NCI-H2227 treated with DMSO at 0.1 percent for 48 hours (cell line): ENCODE measurements at regions not wholly inside any gene's neighbourhood (a gene's known extent, or its start where the extent isn't known, plus 50 kb on each side); places are given as distances from the start of the nearest gene placed in this dataset.

ENCODE experiments used
- DNase-seq: peaks from one replicate; lab custom pipeline; 2025; lab: John Stamatoyannopoulos, UW

GRCh38 chr6:105649192-105649591 lies 246.3 kb upstream of the PREP start:
- no peak for DNase-seq

DNA sequence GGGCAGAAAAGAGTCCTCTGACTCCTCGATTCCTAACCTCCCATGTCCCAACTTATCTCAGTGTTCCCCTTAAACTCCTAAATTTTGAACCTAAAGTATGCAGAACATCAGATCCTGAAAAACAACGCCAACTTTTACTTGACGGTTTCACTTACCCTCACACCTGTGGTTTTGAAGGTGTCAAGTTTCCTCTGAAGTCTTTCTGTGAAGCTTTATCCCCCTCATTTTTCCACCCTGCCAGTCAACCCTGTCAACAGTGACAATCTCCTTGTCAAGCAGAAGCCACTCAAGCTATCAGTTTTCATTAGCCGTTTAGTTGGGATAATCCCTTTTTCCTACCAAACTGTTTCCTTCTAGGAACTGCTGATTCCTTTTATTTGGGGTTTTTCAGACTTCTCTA lies 245.4 kb upstream of the PREP start:
- no peak for DNase-seq

GRCh38 chr6:105646391-105646867 lies 243.5 kb upstream of the PREP start:
- no peak for DNase-seq

DNA sequence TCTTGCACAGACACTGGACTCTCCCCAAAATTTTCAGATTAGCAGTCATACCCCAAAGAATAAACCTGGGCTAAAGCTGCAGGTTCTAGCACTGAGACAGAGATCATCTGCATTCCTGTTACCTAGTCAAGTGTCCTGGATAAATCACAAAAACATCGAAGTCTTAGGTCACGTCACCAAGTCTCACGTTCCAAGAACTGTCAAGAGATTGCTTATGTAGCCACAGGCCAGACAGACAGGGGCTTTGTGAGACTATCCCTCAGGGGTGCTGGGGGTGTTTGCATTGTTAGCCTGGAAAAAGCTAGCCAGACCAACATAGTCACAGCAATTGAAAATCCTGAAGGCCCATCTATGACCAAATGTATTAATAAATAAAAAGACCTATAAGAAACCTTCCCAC lies 243.1 kb upstream of the PREP start:
- DNase-seq, result no peak

GRCh38 chr6:105645156-105645555 lies 242.3 kb upstream of the PREP start:
- DNase-seq, result no peak

DNA sequence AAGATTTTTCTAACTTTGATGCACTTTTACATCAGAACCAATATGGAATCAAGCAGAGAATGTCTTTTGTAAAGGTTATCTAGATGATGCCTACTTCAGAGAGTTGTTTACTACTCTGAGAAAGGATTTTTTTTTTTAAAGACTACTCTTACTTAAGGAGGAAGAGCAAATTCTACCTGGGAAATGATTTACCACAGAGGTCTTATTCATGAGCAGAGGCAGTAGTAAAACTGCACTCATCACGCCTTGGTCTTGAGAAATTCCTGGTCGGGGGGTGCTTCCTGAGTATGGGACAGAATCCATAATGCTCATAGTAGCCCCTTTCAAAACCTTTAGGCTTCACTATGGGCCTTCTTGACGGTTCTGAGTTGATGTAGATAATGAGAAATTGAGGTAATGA lies 241.8 kb upstream of the PREP start:
- DNase-seq, result no peak

DNA sequence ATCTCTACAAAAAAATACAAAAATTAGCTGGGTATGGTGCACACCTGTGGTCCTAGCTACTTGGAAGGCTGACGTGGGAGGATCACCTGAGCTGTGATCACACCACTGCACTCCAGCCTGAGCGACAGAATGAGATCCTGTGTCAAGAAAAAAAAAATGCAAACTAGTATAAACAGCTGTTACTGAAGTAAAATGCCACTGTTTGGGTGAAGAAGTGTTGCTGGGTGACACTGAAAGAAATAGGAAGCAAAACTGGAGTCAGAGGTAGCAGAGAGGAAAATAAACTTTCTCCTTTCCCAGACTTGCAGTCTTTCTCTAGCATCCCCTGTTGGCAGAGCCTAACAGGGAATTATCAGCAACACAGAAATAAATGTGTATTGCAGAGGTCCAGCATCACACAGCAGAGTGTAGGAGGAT lies 241.2 kb upstream of the PREP start:
- no peak for DNase-seq

GRCh38 chr6:105642708-105643107 lies 239.8 kb upstream of the PREP start:
- DNase-seq, result no peak

DNA sequence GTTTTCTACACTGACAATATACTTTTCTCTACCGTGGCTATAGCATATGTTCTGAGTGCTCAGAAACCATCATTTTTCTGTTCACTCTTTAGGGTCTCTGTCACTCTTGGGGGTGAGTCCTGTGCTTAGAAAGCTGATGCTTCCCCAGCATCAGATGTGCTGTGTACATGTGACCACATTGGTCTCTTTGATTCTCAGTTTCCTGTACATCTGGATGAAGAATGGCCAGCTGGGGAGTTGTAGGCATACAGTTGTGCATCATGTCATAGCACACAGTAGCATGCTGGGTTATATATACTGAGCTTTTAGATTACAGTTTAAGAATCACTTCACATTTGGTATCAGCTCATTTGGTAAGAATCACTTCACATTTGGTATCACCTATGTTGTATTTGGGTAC lies 238.6 kb upstream of the PREP start:
- DNase-seq, result no peak

- no peak for DNase-seq
Measured at GRCh38 chr6:105639124-105639523, 236.2 kb upstream of the PREP start.

DNA sequence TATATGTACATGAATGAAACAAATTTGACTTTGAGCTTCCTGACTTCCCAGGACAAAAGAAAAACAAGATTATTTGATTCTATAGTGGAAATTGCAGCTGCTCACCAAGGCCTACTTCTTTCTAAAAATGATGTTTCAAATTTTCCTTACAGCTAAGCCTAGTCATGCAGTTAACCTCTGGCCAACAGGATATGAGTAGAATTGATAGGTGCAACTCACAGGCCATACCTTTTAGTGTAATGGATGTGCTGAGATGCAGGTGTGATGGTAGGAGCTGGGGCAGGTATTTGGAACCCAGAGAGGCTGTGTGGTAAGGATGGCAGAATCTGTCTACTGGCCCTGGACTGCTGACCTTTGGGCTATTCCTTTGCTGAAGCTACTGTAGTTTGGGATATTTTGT lies 230.9 kb upstream of the PREP start:
- DNase-seq, result no peak

GRCh38 chr6:105628156-105628860 lies 225.4 kb upstream of the PREP start:
- no peak for DNase-seq

- DNase-seq, result no peak
Measured at GRCh38 chr6:105626295-105627158, 223.6 kb upstream of the PREP start.

DNA sequence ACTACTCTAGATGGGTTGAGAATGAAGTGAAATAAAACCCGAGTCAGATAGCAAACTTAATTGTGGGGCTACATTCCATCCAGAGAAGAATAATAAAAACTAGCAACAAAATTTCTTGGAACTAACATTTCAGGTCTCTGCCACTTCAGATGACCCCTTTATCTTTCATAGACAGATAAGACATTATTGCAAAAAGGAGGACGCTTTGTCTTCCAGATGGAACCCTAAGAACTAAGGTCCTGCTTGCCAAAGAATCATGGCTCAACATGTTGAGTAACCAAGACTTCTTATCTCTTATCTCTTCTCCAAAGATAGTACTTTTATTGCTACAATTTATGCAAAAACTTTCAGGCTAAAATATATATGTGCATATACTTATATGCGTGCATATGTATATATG lies 221.1 kb upstream of the PREP start:
- DNase-seq, result no peak

DNA sequence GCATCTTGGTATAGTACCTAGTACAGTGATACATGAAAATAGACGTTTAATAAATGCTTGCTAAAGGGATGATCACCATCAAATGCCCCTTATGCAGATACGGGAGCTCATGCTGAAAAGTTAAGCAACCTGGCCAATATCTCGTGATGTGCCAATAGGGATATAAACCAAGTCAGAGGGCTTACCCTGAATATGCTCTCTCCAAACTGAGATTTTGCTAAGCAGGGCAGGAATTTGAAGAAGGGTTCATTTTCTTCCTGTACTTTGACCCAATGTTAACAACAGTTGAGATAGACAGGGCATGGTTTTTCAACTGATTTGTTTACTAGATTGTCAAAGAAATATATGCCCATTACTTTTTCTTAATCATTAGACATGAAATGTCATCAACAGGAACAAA lies 219.3 kb upstream of the PREP start:
- no peak for DNase-seq

- no peak for DNase-seq
Measured at GRCh38 chr6:105621564-105622175, 218.8 kb upstream of the PREP start.

DNA sequence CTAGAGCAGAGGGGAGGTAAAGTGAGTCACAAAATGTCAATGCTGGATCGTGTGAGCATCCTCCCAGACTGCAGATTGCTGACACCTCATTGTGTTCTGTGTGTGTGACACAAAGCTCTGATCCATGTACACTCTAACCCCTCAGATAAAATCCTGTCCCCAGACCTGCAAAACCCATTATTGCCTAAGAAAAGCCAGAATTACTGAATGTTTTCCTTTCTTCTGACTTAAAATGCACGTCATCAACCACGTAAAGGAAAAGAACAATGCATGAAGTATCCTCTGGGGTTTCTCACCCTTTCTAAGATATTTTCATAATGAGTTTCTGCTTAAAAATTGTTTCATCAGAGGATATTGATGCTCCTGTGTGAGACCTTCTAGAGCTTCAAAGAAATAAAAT lies 218.0 kb upstream of the PREP start:
- no peak for DNase-seq

DNA sequence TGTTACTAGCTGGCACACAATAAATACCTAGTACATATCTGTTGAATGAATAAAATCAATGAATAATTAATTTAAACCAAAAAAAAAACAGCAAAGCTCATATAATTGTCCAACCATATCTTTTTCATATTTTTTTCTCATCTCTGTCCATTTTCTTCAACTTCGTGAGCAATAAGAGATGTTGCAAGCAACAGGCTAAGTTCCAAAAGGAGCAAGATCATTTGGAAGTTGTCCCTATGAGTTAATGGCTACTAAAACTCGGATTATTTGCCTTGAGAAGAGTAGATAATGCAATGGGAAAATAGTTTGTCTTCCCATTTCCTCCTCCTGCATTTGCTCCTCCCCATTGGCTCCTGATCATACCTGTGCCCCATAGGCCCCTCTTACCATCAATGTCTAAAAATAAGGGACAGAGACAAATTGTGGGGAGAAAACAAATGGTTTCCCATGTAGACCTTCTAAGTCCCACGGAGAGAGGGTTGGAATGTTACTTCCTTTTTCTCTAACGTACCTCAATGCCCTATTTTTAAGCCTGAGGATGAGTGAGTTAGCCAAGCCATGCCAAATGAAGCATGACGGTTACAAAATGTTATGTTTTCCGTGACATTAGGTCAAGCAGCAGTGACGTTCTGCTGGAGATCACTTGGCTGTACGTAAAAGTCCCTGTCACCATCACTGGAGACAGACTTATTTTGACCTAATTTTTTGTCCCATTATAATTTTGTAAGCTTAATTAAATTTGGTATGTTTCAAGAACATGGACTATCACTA lies 217.3 kb upstream of the PREP start:
- DNase-seq, result no peak

DNA sequence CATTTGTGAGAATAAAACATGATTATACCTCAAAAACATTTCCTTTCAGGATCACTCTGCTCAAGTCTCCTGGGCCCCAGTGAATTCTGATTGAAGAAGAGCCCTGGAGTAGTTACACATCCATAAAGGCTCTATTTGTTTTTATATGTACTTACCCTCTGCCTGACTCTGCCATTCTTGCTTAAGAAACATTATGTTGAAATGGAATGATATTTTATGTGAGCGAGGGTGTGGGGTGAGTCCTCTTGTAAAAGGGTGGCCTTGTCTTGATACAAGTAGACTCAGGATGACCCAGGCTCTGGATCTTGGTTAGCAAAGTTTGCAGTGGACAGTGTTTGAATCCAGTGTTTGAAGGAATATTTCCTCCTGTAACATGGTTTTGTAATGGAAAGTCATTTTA lies 215.4 kb upstream of the PREP start:
- no peak for DNase-seq

DNA sequence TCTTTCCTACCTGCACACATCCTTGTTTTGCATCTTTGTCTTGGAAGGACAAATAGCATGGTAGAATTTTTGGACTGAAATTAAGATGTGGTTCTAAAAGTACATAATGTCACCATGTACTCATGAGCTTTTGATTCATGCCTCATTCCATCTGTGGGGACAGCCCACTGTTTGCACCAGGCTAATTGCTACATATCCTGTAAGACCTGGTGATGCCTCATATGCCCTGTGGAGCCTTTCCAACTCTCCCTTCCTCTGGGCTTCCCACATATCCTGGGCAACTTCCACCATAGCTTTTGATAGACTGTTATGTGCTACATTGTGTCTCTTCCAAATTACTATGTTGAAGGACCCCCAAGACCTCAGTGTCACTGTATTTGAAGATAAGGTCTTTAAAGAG lies 213.6 kb upstream of the PREP start:
- DNase-seq, result no peak

DNA sequence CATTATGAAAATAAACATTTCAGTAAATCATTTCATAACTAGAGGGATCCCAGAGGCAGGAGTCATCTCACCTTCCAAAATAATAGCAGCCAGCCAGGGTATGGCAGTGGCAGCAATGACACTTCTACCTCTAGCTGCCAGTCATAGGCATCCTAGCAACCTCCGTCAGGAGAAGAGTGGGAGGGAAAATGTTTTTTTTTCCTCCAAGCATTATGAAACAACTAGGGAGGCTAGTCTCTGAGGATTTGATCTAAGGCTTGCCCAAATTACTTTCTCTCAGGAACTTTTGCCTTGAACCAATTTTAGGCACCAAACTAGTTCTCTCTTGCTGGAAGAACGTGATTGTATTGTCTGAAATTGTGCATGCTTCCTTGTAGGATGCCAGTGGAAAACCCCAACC lies 208.7 kb upstream of the PREP start:
- DNase-seq, result no peak

GRCh38 chr6:105609375-105609991 lies 206.6 kb upstream of the PREP start:
- DNase-seq, result no peak
